ENCODE measurements at regions not wholly inside any gene's neighbourhood (a gene's known extent, or its start where the extent isn't known, plus 50 kb on each side); places are given as distances from the start of the nearest gene placed in this dataset.
"Not testable (repeated sequence)": the region's sequence is repeated elsewhere in the genome, so short reads cannot be mapped to it uniquely, and the experiment has no call there.

GRCh38 chrX:9403374-9403773 is 61.5 kb upstream of the TBL1X start:
- H3K9me3 Mint-ChIP-seq, result no peaks in the 10 kb centered on the region
- Histone ChIP-seq H3K4me1 (ENCODE audit: insufficient read depth) (no peaks in the 10 kb centered on the region), H2AFZ (no peak overlapping the region), H3K27me3 (ENCODE audit: insufficient read depth) (no peaks in the 10 kb centered on the region), H3K27ac (ENCODE audit: low read depth) (no peak overlapping the region), H3K4me2 (no peak overlapping the region), H3K9me2 (ENCODE audit: insufficient read depth) (no peaks in the 10 kb centered on the region), H3K4me3 (no peak overlapping the region), H3F3A (replicated peaks; ENCODE audit: low read depth) (no peaks in the 10 kb centered on the region), H3K36me3 (ENCODE audit: insufficient read depth) (no peaks in the 10 kb centered on the region), H4K20me1 (replicated peaks; ENCODE audit: insufficient read depth) (no peaks in the 10 kb centered on the region), H3K79me2 (replicated peaks; ENCODE audit: insufficient read depth) (no peaks in the 10 kb centered on the region)
- H3K36me3 Mint-ChIP-seq (ENCODE audit: low read depth), result no peaks in the 10 kb centered on the region
- H3K4me3 Mint-ChIP-seq, result no peak overlapping the region
- no peak for DNase-seq (ENCODE audit: low spot score)
- H3K27ac Mint-ChIP-seq, result no peak overlapping the region
- TF ChIP-seq POLR2AphosphoS5 (IDR thresholded peaks at IDR 0.05; ENCODE audit: low read depth) (no peak), REST (IDR thresholded peaks at IDR 0.05; ENCODE audit: unreplicated experiment) (no peak), CTCF (conservative IDR thresholded peaks at IDR 0.05; ENCODE audit: low read depth in 2 of 2) (no peak), ETS1 (IDR thresholded peaks at IDR 0.05) (no peak), STAT1 (IDR thresholded peaks at IDR 0.05; ENCODE audit: unreplicated experiment) (no peak), ZNF331 (CRISPR knock-in tag; IDR thresholded peaks at IDR 0.05; ENCODE audit: low read depth) (no peak), EZH2phosphoT487 (IDR thresholded peaks at IDR 0.05; ENCODE audit: unreplicated experiment) (no peak)
- no peak for ATAC-seq
- no peaks in the 10 kb centered on the region for H3K27me3 Mint-ChIP-seq (ENCODE audit: insufficient read depth, low read depth, poor library complexity)
- H3K4me1 Mint-ChIP-seq, result no peaks in the 10 kb centered on the region

DNA sequence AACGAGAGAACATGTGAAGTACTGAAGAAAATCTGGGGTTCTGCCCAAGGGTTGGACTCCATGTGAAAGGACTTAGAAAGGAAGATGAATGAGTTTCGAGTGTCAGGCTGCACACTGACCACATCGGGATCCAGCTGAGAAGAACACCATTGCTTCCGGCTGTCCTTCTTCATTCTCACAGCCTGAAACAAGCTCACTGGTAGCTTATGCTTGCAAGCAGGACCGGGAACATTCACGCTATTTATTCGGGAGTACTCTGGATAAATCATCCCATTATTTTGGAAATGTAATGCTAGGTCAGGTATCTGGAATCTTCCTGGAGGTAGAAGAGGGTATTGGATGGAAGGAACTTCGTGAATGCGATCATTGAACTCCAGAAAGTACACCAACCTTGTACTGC is 59.2 kb upstream of the TBL1X start:
- not testable (repeated sequence) for H3K36me3 Mint-ChIP-seq (ENCODE audit: low read depth); H3K27ac Mint-ChIP-seq; H3K27ac ChIP-seq (ENCODE audit: low read depth); H3K4me1 Mint-ChIP-seq; H3K9me3 Mint-ChIP-seq; H3K9me2 ChIP-seq (ENCODE audit: insufficient read depth); H3K27me3 Mint-ChIP-seq (ENCODE audit: insufficient read depth, low read depth, poor library complexity); H4K20me1 ChIP-seq (replicated peaks; ENCODE audit: insufficient read depth); ATAC-seq; H2AFZ ChIP-seq; H3K36me3 ChIP-seq (ENCODE audit: insufficient read depth); H3K27me3 ChIP-seq (ENCODE audit: insufficient read depth); H3K4me2 ChIP-seq; H3K4me3 ChIP-seq; H3F3A ChIP-seq (replicated peaks; ENCODE audit: low read depth); H3K4me3 Mint-ChIP-seq; DNase-seq (ENCODE audit: low spot score); H3K4me1 ChIP-seq (ENCODE audit: insufficient read depth); H3K79me2 ChIP-seq (replicated peaks; ENCODE audit: insufficient read depth)

GRCh38 chrX:9410889-9411288 is 54.0 kb upstream of the TBL1X start:
- not testable (repeated sequence) for H3K27me3 Mint-ChIP-seq (ENCODE audit: insufficient read depth, low read depth, poor library complexity); H3K27ac Mint-ChIP-seq; H3K27ac ChIP-seq (ENCODE audit: low read depth); H4K20me1 ChIP-seq (replicated peaks; ENCODE audit: insufficient read depth); H3K27me3 ChIP-seq (ENCODE audit: insufficient read depth); H3K4me1 ChIP-seq (ENCODE audit: insufficient read depth); H3K4me1 Mint-ChIP-seq; ATAC-seq; H2AFZ ChIP-seq; H3K4me3 ChIP-seq; H3K9me3 Mint-ChIP-seq; H3F3A ChIP-seq (replicated peaks; ENCODE audit: low read depth); H3K9me2 ChIP-seq (ENCODE audit: insufficient read depth); H3K36me3 Mint-ChIP-seq (ENCODE audit: low read depth); H3K4me3 Mint-ChIP-seq; H3K4me2 ChIP-seq; H3K36me3 ChIP-seq (ENCODE audit: insufficient read depth); H3K79me2 ChIP-seq (replicated peaks; ENCODE audit: insufficient read depth); DNase-seq (ENCODE audit: low spot score)

- H3K4me1 ChIP-seq (ENCODE audit: insufficient read depth); H3K27me3 ChIP-seq (ENCODE audit: insufficient read depth); H3K27ac ChIP-seq (ENCODE audit: low read depth); H3K9me2 ChIP-seq (ENCODE audit: insufficient read depth); H3K27me3 Mint-ChIP-seq (ENCODE audit: insufficient read depth, low read depth, poor library complexity); ATAC-seq; H3K4me2 ChIP-seq; H3K4me3 ChIP-seq; H4K20me1 ChIP-seq (replicated peaks; ENCODE audit: insufficient read depth); H3K9me3 Mint-ChIP-seq; H3K36me3 Mint-ChIP-seq (ENCODE audit: low read depth); H3K4me3 Mint-ChIP-seq; H2AFZ ChIP-seq; H3K4me1 Mint-ChIP-seq; DNase-seq (ENCODE audit: low spot score); H3K27ac Mint-ChIP-seq; H3K79me2 ChIP-seq (replicated peaks; ENCODE audit: insufficient read depth); H3F3A ChIP-seq (replicated peaks; ENCODE audit: low read depth); H3K36me3 ChIP-seq (ENCODE audit: insufficient read depth): not testable (repeated sequence)
These were observed 53.2 kb upstream of the TBL1X start for GRCh38 chrX:9411682-9412081.

Data from GM23338 (cell line).